SU-DHL-6 (cell line): ENCODE measurements at regions not wholly inside any gene's neighbourhood (a gene's known extent, or its start where the extent isn't known, plus 50 kb on each side); places are given as distances from the start of the nearest gene placed in this dataset.

Experiments used
- H2AFZ ChIP-seq: fragments of 200-600 bp; sonication (generic); 2 replicates; pipeline ENCODE4 v1.6.1; 2014; ENCODE audit warnings: low read depth, mild to moderate bottlenecking, moderate library complexity, mixed read lengths, antibody characterized with exemption, low read length; ENCODE audit not compliant: severe bottlenecking
- H3F3A ChIP-seq: fragments of 200-600 bp; shearing (Covaris generic); 2 replicates; pipeline ENCODE4 v1.6.0; 2016; ENCODE audit warnings: antibody characterized with exemption, mild to moderate bottlenecking; ENCODE audit not compliant: insufficient read depth
- H3K27ac ChIP-seq: fragments of 200-600 bp; sonication (generic); 2 replicates; pipeline ENCODE4 v1.5.1; 2016; ENCODE audit warnings: low read depth, mild to moderate bottlenecking, low read length, moderate library complexity, mixed read lengths
- H3K27me3 ChIP-seq: fragments of 200-600 bp; sonication (generic), shearing (Covaris generic); 2 replicates; pipeline ENCODE4 v1.6.0; 2014; ENCODE audit warnings: mild to moderate bottlenecking, low read length
- H3K36me3 ChIP-seq: fragments of 200-600 bp; sonication (generic); 2 replicates; pipeline ENCODE4 v1.6.1; 2014; ENCODE audit warnings: mild to moderate bottlenecking, low read length, mixed read lengths
- H3K4me2 ChIP-seq: fragments of 300-600, 200-600 bp; shearing (Covaris generic), sonication (generic); 2 replicates; pipeline ENCODE4 v1.6.0; 2014; ENCODE audit warnings: low read length, low read depth, mild to moderate bottlenecking; ENCODE audit not compliant: poor library complexity, severe bottlenecking
- H3K4me3 ChIP-seq: fragments of 200-600 bp; sonication (generic); 2 replicates; pipeline ENCODE4 v1.5.1; 2014; ENCODE audit warnings: antibody characterized with exemption, low read length, mild to moderate bottlenecking, mixed read lengths; ENCODE audit not compliant: insufficient read depth, poor library complexity, severe bottlenecking
- H3K79me2 ChIP-seq: fragments of 200-600 bp; sonication (generic); 2 replicates; pipeline ENCODE4 v1.6.1; 2014; ENCODE audit warnings: mild to moderate bottlenecking, low read length, moderate library complexity; ENCODE audit not compliant: insufficient read depth
- H3K9ac ChIP-seq: fragments of 200-600 bp; sonication (generic); 2 replicates; pipeline ENCODE4 v1.7.0; 2014; ENCODE audit warnings: mild to moderate bottlenecking, low read length
- H3K9me2 ChIP-seq: fragments of 200-600 bp; sonication (generic); replicated peaks from 2 replicates; pipeline ENCODE4 v1.6.1; 2014; ENCODE audit warnings: low read length; ENCODE audit not compliant: insufficient read depth
- H3K9me3 ChIP-seq: fragments of 200-600 bp; sonication (generic); 2 replicates; pipeline ENCODE4 v1.6.1; 2014; ENCODE audit warnings: low read length, mixed read lengths; ENCODE audit not compliant: insufficient read depth
- H4K20me1 ChIP-seq: fragments of 200-600 bp; sonication (generic); 2 replicates; pipeline ENCODE4 v1.6.1; 2014; ENCODE audit warnings: low read depth, mild to moderate bottlenecking, antibody characterized with exemption, low read length, moderate library complexity, mixed read lengths
- CTCF ChIP-seq: fragments of 200-600 bp; sonication (generic); IDR thresholded peaks from one replicate; pipeline ENCODE4 v1.5.1; 2017; ENCODE audit warnings: antibody characterized with exemption, mild to moderate bottlenecking, low read length, moderate library complexity; ENCODE audit not compliant: insufficient read depth, poor library complexity, severe bottlenecking
- EZH2phosphoT487 ChIP-seq: fragments of 200-600 bp; sonication (generic), shearing (Covaris generic); conservative IDR thresholded peaks from 2 replicates; pipeline ENCODE4 v1.6.1; 2018; ENCODE audit warnings: mild to moderate bottlenecking, antibody characterized with exemption, low read length, moderate library complexity, mixed read lengths

GRCh38 chr13:22017226-22017625 is 346.4 kb downstream of the FGF9 start:
- H3K27ac ChIP-seq: no peak overlapping the region
- H3K79me2 ChIP-seq: no peaks in the 10 kb centered on the region
- no peaks in the 10 kb centered on the region for H3K9me3 ChIP-seq
- no peak overlapping the region for H3K4me3 ChIP-seq
- TF ChIP-seq CTCF: no peak
- TF ChIP-seq EZH2phosphoT487: no peak
- H3K9ac ChIP-seq: no peak overlapping the region
- no peak overlapping the region for H3K4me2 ChIP-seq
- H3K27me3 ChIP-seq: no peaks in the 10 kb centered on the region
- H3F3A ChIP-seq: no peaks in the 10 kb centered on the region
- H3K9me2 ChIP-seq: no peaks in the 10 kb centered on the region
- no peaks in the 10 kb centered on the region for H4K20me1 ChIP-seq
- no peak overlapping the region for H2AFZ ChIP-seq
- H3K36me3 ChIP-seq: no peaks in the 10 kb centered on the region

GRCh38 chr13:22018076-22018835 is 347.4 kb downstream of the FGF9 start:
- Histone ChIP-seq H3F3A (no peaks in the 10 kb centered on the region), H3K9me3 (no peaks in the 10 kb centered on the region), H3K36me3 (no peaks in the 10 kb centered on the region), H3K9ac (no peak overlapping the region), H2AFZ (no peak overlapping the region), H3K4me3 (no peak overlapping the region), H4K20me1 (no peaks in the 10 kb centered on the region), H3K27me3 (no peaks in the 10 kb centered on the region), H3K79me2 (no peaks in the 10 kb centered on the region), H3K27ac (no peak overlapping the region), H3K9me2 (no peaks in the 10 kb centered on the region), H3K4me2 (no peak overlapping the region)
- TF ChIP-seq CTCF (no peak), EZH2phosphoT487 (no peak)

GRCh38 chr13:22018836-22019210 is 347.9 kb downstream of the FGF9 start:
- Histone ChIP-seq H2AFZ (no peak overlapping the region), H3K9ac (no peak overlapping the region), H3K9me2 (no peaks in the 10 kb centered on the region), H3K9me3 (no peaks in the 10 kb centered on the region), H3K27ac (no peak overlapping the region), H3K4me3 (no peak overlapping the region), H3F3A (no peaks in the 10 kb centered on the region), H3K27me3 (no peaks in the 10 kb centered on the region), H3K36me3 (no peaks in the 10 kb centered on the region), H3K79me2 (no peaks in the 10 kb centered on the region), H4K20me1 (no peaks in the 10 kb centered on the region), H3K4me2 (no peak overlapping the region)
- TF ChIP-seq EZH2phosphoT487: no peak

- no peaks in the 10 kb centered on the region for H4K20me1 ChIP-seq
These were observed 353.6 kb downstream of the FGF9 start for GRCh38 chr13:22024381-22024994.

More at GRCh38 chr13:22024381-22024994, 353.6 kb downstream of the FGF9 start:
- Histone ChIP-seq H3K9ac (no peak overlapping the region), H3K27ac (no peak overlapping the region), H3K27me3 (no peaks in the 10 kb centered on the region), H3K9me2 (no peaks in the 10 kb centered on the region), H3K4me2 (no peak overlapping the region), H3K36me3 (no peaks in the 10 kb centered on the region), H3F3A (no peaks in the 10 kb centered on the region), H3K79me2 (no peaks in the 10 kb centered on the region), H3K4me3 (no peak overlapping the region), H2AFZ (no peak overlapping the region), H3K9me3 (no peaks in the 10 kb centered on the region)
- TF ChIP-seq CTCF (no peak), EZH2phosphoT487 (no peak)
